ENCODE measurements at regions not wholly inside any gene's neighbourhood (a gene's known extent, or its start where the extent isn't known, plus 50 kb on each side); places are given as distances from the start of the nearest gene placed in this dataset.

DNA sequence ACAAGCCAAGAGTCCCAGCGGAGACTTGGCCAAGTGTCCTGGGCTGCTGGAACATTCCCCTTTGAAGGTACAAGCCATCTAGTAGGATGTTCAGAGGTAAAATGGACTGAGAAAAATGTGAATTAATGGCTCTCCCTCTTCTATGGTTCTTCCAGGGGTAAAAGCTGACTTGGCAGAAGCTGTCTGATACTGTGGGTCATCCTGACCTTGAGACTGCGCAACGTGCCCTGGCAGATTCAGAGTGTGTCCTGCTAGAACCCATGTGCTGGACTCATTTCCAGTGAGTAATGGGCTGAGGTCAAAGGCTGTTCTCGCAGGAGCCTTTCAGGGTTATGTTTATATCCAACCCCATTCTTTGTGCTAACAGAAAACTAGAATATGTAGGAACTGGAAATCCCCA is 423.0 kb upstream of the CD180 start:
- Histone ChIP-seq H3K9me1 (ENCODE audit: control insufficient read depth, extremely low read depth, insufficient read depth, low read length) (no peaks in the 10 kb centered on the region), H2AFZ (ENCODE audit: control insufficient read depth, low read length) (no peak overlapping the region), H4K20me1 (ENCODE audit: control insufficient read depth, extremely low read depth, insufficient read depth, low read length) (no peaks in the 10 kb centered on the region), H3K79me2 (ENCODE audit: control insufficient read depth, insufficient read depth, low read length) (no peaks in the 10 kb centered on the region), H3K36me3 (ENCODE audit: control insufficient read depth in 2 of 2, extremely low read depth in 1 of 2, insufficient read depth in 2 of 2, low read length in 2 of 2) (no peaks in the 10 kb centered on the region), H3K27me3 (ENCODE audit: control insufficient read depth, extremely low read depth, insufficient read depth, low read length) (no peaks in the 10 kb centered on the region), H3K4me1 (ENCODE audit: control insufficient read depth, extremely low read depth, insufficient read depth, low read length) (peaks cover 11% of the 10 kb centered on the region), H3K4me3 (ENCODE audit: control insufficient read depth in 2 of 3, extremely low read depth in 1 of 3, insufficient read depth in 2 of 3, low read depth in 1 of 3, low read length in 3 of 3) (no peak overlapping the region), H3K4me2 (ENCODE audit: control insufficient read depth, extremely low read depth, insufficient read depth, low read depth, low read length) (no peak overlapping the region), H3K9me3 (ENCODE audit: control insufficient read depth, low read depth, low read length) (no peaks in the 10 kb centered on the region), H3K9ac (ENCODE audit: control insufficient read depth, extremely low read depth, insufficient read depth, low read length) (no peak overlapping the region), H3K27ac (ENCODE audit: control insufficient read depth, insufficient read depth, low read length) (no peak overlapping the region)
- TF ChIP-seq, protein P1, sequence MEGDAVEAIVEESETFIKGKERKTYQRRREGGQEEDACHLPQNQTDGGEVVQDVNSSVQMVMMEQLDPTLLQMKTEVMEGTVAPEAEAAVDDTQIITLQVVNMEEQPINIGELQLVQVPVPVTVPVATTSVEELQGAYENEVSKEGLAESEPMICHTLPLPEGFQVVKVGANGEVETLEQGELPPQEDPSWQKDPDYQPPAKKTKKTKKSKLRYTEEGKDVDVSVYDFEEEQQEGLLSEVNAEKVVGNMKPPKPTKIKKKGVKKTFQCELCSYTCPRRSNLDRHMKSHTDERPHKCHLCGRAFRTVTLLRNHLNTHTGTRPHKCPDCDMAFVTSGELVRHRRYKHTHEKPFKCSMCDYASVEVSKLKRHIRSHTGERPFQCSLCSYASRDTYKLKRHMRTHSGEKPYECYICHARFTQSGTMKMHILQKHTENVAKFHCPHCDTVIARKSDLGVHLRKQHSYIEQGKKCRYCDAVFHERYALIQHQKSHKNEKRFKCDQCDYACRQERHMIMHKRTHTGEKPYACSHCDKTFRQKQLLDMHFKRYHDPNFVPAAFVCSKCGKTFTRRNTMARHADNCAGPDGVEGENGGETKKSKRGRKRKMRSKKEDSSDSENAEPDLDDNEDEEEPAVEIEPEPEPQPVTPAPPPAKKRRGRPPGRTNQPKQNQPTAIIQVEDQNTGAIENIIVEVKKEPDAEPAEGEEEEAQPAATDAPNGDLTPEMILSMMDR (optimal IDR thresholded peaks at IDR 0.05 in 1 of 3, IDR thresholded peaks at IDR 0.05 in 1 of 3, conservative IDR thresholded peaks at IDR 0.05 in 1 of 3; ENCODE audit: extremely low read depth in 1 of 3, insufficient read depth in 2 of 3, low read length in 3 of 3), result no peak
- TF ChIP-seq EZH2 (IDR thresholded peaks at IDR 0.05; ENCODE audit: low read length), result no peak
- DNase-seq (ENCODE audit: low read depth, low spot score) (no peak), FAIRE-seq (peak; percentile 44)
- dilution Hi-C loops (cut with MboI; ENCODE audit: extremely low pct_ligation_motif_present, low sequenced_read_pairs), result no loop called here

GRCh38 chr5:67619235-67619634 is 422.6 kb upstream of the CD180 start:
- dilution Hi-C loops (cut with MboI; ENCODE audit: extremely low pct_ligation_motif_present, low sequenced_read_pairs), result no loop called here
- DNase-seq (ENCODE audit: low read depth, low spot score) (no peak), FAIRE-seq (no peak)

More at GRCh38 chr5:67619235-67619634, 422.6 kb upstream of the CD180 start:
- peaks cover 11% of the 10 kb centered on the region for H3K4me1 ChIP-seq (ENCODE audit: control insufficient read depth, extremely low read depth, insufficient read depth, low read length)
- H3K9me3 ChIP-seq (ENCODE audit: control insufficient read depth, low read depth, low read length), result no peaks in the 10 kb centered on the region
- no peak overlapping the region for H3K9ac ChIP-seq (ENCODE audit: control insufficient read depth, extremely low read depth, insufficient read depth, low read length)
- no peak overlapping the region for H3K27ac ChIP-seq (ENCODE audit: control insufficient read depth, insufficient read depth, low read length)
- no peak overlapping the region for H3K4me2 ChIP-seq (ENCODE audit: control insufficient read depth, extremely low read depth, insufficient read depth, low read depth, low read length)
- H4K20me1 ChIP-seq (ENCODE audit: control insufficient read depth, extremely low read depth, insufficient read depth, low read length), result no peaks in the 10 kb centered on the region
- H3K36me3 ChIP-seq (ENCODE audit: control insufficient read depth in 2 of 2, extremely low read depth in 1 of 2, insufficient read depth in 2 of 2, low read length in 2 of 2), result no peaks in the 10 kb centered on the region
- no peaks in the 10 kb centered on the region for H3K79me2 ChIP-seq (ENCODE audit: control insufficient read depth, insufficient read depth, low read length)
- no peak overlapping the region for H3K4me3 ChIP-seq (ENCODE audit: control insufficient read depth in 2 of 3, extremely low read depth in 1 of 3, insufficient read depth in 2 of 3, low read depth in 1 of 3, low read length in 3 of 3)
- H2AFZ ChIP-seq (ENCODE audit: control insufficient read depth, low read length), result no peak overlapping the region
- no peaks in the 10 kb centered on the region for H3K9me1 ChIP-seq (ENCODE audit: control insufficient read depth, extremely low read depth, insufficient read depth, low read length)
- H3K27me3 ChIP-seq (ENCODE audit: control insufficient read depth, extremely low read depth, insufficient read depth, low read length), result no peaks in the 10 kb centered on the region
- TF ChIP-seq, protein P1 (optimal IDR thresholded peaks at IDR 0.05 in 1 of 3, IDR thresholded peaks at IDR 0.05 in 1 of 3, conservative IDR thresholded peaks at IDR 0.05 in 1 of 3; ENCODE audit: extremely low read depth in 1 of 3, insufficient read depth in 2 of 3, low read length in 3 of 3), result no peak
